Left ventricle myocardium inferior (tissue), 1 donor: ENCODE measurements at regions not wholly inside any gene's neighbourhood (a gene's known extent, or its start where the extent isn't known, plus 50 kb on each side); places are given as distances from the start of the nearest gene placed in this dataset.

ENCODE experiments used
- DNase-seq: peaks from one replicate; pipeline ENCODE4 v3.0.0-alpha.2; 2020
- H3K27ac ChIP-seq: fragments of 200-600 bp; replicated peaks from 2 replicates; pipeline ENCODE4 v1.8.0; 2021
- H3K27me3 ChIP-seq: fragments of 200-600 bp; 2 replicates; pipeline ENCODE4 v1.8.0; 2021; ENCODE audit warnings: low read depth
- H3K36me3 ChIP-seq: fragments of 200-600 bp; 2 replicates; pipeline ENCODE4 v1.8.0; 2021
- H3K4me1 ChIP-seq: fragments of 200-600 bp; 2 replicates; pipeline ENCODE4 v1.8.0; 2021
- H3K4me3 ChIP-seq: fragments of 200-600 bp; 2 replicates; pipeline ENCODE4 v1.8.0; 2021; ENCODE audit warnings: mild to moderate bottlenecking, moderate library complexity
- H3K9me3 ChIP-seq: fragments of 200-600 bp; replicated peaks from 2 replicates; pipeline ENCODE4 v1.8.0; 2021
- intact Hi-C: fragments of 100-400 bp; cut with micrococcal nuclease; formaldehyde crosslinking; loops from one replicate; pipeline ENCODE4 v1.11.0; 2022
- TF ChIP-seq, protein P1 (sequence below): fragments of 200-600 bp; IDR thresholded peaks from 2 replicates; pipeline ENCODE4 v1.8.0; 2021; ENCODE audit warnings: antibody characterized with exemption, mild to moderate bottlenecking, borderline replicate concordance
- donor health status: DM: no; HTN: yes; CAD: no; lungs with severe emphysema.

GRCh38 chr7:131904760-131905327 is 348.4 kb upstream of the PODXL start:
- Histone ChIP-seq H3K27ac (no peak overlapping the region), H3K9me3 (peaks cover 21% of the 10 kb centered on the region), H3K4me3 (no peak overlapping the region), H3K36me3 (no peaks in the 10 kb centered on the region), H3K4me1 (no peaks in the 10 kb centered on the region), H3K27me3 (peaks cover 79% of the 10 kb centered on the region)
- DNase-seq = no peak
- TF ChIP-seq, protein P1, sequence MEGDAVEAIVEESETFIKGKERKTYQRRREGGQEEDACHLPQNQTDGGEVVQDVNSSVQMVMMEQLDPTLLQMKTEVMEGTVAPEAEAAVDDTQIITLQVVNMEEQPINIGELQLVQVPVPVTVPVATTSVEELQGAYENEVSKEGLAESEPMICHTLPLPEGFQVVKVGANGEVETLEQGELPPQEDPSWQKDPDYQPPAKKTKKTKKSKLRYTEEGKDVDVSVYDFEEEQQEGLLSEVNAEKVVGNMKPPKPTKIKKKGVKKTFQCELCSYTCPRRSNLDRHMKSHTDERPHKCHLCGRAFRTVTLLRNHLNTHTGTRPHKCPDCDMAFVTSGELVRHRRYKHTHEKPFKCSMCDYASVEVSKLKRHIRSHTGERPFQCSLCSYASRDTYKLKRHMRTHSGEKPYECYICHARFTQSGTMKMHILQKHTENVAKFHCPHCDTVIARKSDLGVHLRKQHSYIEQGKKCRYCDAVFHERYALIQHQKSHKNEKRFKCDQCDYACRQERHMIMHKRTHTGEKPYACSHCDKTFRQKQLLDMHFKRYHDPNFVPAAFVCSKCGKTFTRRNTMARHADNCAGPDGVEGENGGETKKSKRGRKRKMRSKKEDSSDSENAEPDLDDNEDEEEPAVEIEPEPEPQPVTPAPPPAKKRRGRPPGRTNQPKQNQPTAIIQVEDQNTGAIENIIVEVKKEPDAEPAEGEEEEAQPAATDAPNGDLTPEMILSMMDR = no peak
- intact Hi-C loops = no loop called here

DNA sequence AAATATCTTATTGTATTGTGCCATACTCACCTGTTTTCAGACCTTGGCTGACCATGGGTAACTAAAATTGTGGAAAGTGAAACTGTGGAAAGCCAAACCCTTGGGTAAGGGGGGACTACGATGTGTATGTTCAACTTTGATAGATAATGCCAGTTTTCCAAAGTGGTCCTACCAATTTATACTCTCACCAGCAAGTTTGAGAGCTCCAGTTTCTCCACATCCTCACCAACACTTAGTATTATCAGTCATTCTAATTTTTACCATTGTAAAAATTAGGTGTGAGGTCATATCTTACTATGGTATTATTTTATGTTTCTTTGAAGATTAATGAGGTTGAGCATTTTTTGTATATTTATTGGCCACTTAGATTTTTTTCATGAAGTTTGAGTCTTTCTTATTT is 346.9 kb upstream of the PODXL start:
- DNase-seq = no peak
- Histone ChIP-seq H3K4me3 (no peak overlapping the region), H3K4me1 (no peaks in the 10 kb centered on the region), H3K36me3 (no peaks in the 10 kb centered on the region), H3K27ac (no peak overlapping the region), H3K9me3 (peaks cover 21% of the 10 kb centered on the region), H3K27me3 (peaks cover 78% of the 10 kb centered on the region)
- intact Hi-C loops = no loop called here
- TF ChIP-seq, protein P1 = no peak

DNA sequence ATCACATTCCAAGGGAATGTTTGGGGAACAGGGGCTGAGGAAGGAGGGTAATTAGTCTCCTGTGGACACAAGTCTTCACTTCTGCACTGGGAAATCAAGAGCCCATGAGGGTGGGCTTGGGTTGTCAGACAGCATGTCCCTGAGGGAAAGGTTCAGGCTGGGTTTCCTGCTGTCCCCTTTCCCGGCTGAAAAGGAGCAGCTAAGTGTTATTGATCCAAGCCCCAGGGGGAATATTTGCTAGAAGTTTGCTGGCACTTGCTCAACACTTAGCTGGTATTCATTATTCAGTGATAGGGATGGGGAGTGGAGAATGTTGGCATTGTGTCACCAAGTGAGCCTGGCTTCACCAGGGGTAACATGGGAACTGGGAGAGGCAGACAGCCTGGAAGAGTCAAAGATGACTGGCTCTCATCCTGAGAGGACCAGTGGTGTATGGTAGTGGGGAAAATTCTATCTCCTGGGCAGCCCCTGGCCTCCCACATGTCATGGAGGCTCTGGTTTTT is 344.4 kb upstream of the PODXL start:
- Histone ChIP-seq H3K4me1 (no peaks in the 10 kb centered on the region), H3K4me3 (no peak overlapping the region), H3K36me3 (no peaks in the 10 kb centered on the region), H3K9me3 (peaks cover 21% of the 10 kb centered on the region), H3K27me3 (peaks cover 74% of the 10 kb centered on the region), H3K27ac (no peak overlapping the region)
- intact Hi-C loops = no loop called here
- TF ChIP-seq, protein P1 = no peak
- no peak for DNase-seq

DNA sequence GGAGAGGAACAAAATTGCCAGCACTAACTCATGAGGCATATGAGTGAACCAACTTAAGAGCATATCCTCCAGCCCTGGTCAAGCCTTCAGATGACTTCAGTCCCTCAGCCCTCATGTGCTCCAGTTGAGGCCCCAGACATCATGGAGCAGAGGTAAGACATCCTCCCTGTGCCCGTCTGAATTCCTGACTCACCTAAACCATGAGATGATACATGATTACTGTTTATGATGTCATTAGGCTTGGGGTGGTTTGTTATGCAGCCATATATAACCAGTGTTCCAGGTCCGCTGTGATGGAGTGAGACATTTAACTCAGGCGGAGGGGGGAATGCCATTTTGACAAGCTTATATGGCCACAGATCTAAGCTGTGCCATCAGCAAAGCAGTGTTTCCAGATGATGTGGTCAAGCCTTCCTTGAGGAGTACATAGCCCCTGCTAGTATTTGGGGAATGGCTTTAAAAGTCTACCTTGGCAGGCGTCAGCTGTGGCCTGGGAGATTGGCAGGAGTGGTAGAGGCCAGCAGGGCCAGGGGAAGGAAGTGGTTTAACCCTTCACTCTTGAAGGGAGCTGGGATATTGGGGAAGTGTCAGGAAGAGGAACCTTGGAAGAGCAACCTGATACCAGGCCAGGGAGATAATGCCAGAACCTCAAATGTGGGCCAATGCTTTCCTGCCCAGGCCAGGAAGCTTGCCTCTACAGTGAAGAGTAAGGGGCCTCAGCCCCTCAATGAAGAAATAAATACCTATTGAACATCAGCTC is 343.0 kb upstream of the PODXL start:
- TF ChIP-seq, protein P1 = no peak
- peaks cover 73% of the 10 kb centered on the region for H3K27me3 ChIP-seq
- peaks cover 21% of the 10 kb centered on the region for H3K9me3 ChIP-seq
- H3K4me1 ChIP-seq = no peaks in the 10 kb centered on the region
- DNase-seq = no peak
- no peak overlapping the region for H3K27ac ChIP-seq
- intact Hi-C loops = no loop called here
- H3K36me3 ChIP-seq = no peaks in the 10 kb centered on the region
- no peak overlapping the region for H3K4me3 ChIP-seq

DNA sequence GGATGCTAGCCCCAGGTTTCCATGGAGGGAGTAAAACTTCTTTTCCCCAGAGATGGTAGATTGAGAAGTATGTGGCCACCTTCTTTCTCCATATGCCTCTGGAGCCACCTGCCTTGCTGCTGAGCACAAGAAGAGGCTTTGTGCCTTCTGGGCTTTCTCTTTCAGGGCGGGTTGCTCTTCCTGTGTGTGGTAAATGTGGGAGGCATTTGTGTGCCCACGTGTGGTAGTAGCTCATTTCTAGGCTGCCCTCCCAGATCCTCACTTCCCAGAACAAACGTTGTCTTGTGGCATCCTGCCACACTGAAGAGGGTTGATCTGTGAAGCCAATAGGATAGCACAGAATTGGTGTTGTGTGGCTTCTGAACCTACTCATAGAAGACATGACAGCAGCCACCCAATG is 342.0 kb upstream of the PODXL start:
- no peaks in the 10 kb centered on the region for H3K4me1 ChIP-seq
- DNase-seq = no peak
- intact Hi-C loops = no loop called here
- H3K27me3 ChIP-seq = peaks cover 73% of the 10 kb centered on the region
- H3K36me3 ChIP-seq = no peaks in the 10 kb centered on the region
- TF ChIP-seq, protein P1 = no peak
- peaks cover 12% of the 10 kb centered on the region for H3K9me3 ChIP-seq
- no peak overlapping the region for H3K27ac ChIP-seq
- no peak overlapping the region for H3K4me3 ChIP-seq
